ENCODE measurements at regions not wholly inside any gene's neighbourhood (a gene's known extent, or its start where the extent isn't known, plus 50 kb on each side); places are given as distances from the start of the nearest gene placed in this dataset.

GRCh38 chr13:82675024-82675423 is 1207.2 kb downstream of the SLITRK1 start:
- TF ChIP-seq CTCF (IDR thresholded peaks at IDR 0.05) (no peak), POLR2AphosphoS5 (IDR thresholded peaks at IDR 0.05) (no peak), POLR2A (IDR thresholded peaks at IDR 0.05) (no peak), EP300 (IDR thresholded peaks at IDR 0.05) (no peak)

Measured in gastroesophageal sphincter (tissue), 3 donors.